HG03432 (cell line): ENCODE measurements at regions not wholly inside any gene's neighbourhood (a gene's known extent, or its start where the extent isn't known, plus 50 kb on each side); places are given as distances from the start of the nearest gene placed in this dataset.

ENCODE experiments used
- ATAC-seq: cut with Tn5 transposase; IDR thresholded peaks from one replicate; pipeline ENCODE4 v1.9.1; 2021; ENCODE audit warnings: mild to moderate bottlenecking, moderate library complexity; ENCODE audit not compliant: unreplicated experiment

DNA sequence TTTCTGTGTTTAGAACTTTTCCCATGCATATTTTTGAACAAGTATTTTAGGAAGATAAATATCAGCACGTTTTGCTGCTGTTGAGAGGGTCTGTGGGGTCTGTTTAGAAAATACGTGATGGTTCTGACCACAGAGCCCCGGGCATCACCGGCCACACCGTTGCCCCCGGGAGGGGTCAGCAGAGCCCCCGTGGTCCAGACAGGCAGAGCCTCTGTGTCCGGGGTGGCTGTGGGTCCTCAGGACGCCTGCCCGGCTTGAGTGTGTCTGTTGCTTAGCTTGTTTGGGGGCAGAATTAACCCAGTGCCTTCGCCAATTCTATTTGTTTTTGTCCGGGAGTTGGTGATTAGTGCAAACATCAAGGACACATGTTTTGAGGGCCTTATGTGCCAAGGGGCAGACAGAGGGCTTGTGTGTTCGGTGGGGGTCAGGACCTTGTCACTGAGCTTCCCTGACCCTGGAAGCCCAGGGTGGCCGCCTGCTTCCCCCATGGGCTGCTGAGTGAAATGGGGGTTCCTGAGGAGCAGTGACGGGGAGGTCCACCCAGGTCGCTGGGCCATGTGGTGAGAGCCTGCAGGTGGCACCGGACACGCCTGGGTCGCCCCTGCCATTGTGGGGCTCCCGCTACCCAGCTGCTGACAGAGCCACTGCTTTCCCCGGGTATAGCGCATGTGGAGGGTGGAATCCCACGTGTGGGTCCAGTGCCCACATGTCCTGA is 122.2 kb downstream of the SIK1 start:
- ATAC-seq, result no peak

DNA sequence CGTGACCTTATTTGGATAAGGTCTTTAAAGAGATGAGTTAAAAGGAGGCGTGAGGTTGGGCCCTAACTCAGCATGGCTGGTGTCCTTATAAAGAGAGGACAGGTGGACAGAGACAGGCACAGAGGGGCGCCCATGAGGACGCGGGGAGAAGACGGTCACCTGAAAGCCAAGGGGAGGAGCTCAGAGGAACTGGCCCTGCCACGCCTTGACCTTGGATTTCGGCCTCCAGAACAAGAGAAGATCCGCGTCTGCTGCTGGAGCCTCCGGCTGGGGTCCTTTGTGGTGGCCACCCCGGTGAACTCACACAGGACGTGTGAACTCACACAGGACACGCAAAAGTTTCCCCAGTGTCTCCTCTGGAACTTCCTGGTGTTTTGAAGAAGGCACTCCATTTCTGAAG is 122.7 kb downstream of the SIK1 start:
- no peak for ATAC-seq

DNA sequence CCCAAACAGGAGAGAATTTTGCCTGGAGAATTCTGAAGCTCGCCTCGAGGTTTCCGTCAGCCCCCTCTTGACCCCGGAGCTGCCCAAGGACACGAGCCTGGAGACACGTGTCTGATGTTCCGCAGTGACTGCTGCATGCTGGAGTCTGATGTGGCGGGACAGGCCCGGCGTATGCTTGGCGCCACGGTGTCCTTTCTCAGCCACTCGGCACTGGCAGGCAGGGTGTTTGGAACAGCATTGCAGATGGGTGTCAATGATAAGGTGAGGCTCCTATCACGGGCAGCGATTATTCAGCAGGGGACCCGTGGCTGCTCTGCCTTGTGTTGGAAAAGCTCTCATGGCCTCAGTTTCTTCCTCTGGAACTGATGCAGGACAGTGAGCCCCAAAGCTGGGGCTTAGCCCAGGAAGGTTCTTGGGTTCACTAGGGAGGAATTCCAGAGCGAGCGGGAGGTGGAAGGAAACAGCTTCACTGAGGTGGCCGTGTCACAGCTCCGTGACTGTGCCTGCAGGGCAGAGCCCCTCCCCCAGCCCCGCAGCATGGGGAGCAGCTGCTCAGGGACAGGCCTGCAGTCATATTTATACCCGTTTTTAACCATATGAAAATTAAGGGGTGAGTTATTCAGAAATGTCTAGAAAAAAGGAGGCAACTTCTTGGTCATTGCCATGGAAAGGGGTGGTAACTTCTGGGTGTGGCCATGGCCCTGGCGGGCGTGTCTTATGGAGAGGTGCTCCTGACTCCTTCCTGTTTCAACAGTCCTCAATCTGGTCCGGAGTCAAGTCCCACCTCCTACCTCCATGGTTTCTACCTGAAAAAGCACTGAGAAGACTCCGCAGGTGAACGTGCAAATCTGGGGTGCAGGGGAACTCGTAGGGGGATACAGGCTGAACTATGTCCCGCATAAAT is 123.4 kb downstream of the SIK1 start:
- no peak for ATAC-seq

DNA sequence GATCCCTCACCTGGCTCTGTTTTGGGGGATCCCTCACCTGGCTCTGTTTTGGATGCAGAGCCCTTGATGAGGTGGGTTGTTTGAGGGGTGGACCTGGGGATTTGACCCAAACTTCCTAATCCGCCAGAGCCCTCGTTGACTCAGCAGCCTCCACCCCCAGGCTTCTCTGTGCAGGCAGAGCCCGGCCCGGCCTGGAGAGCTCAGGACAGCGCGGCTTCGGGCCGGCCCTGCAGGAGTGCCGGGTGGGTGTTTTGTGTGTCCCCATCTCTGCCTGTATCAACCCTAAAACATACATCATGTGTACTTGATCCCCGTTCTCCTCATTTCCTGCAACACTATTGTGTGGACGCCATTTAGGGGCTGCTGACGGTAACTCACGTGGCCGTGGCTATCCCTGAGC is 124.2 kb downstream of the SIK1 start:
- no peak for ATAC-seq

DNA sequence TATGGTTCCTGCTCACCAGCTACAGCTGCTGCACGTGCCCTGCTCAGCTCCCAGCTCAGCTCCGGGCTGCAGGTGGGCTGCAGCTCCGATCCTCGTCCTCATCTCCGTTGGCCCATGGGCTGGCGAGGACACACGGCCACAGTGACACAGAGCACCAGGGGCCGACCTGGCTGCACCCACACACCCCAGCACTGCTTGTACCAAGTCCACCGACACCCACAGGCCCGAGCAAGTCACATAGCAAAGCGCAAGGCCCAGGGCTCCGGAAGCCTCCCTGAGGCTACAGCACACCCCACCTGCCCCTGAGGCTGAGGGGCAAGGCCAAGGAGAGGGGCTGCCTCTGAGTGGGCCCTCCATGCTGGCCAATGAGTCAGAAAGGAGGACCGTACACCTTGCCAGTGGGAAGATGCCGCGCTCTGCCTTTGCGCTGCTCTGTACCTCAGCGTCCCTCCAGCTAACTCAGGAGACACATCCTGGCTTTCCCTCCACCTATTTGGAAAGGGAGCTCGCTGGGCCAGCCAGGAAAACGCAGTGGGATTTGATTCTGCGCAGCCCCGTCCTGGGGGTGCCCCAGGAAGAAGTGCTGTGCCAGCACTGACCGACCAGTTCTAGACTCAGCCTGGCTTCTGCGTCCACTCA is 124.8 kb downstream of the SIK1 start:
- no peak for ATAC-seq

DNA sequence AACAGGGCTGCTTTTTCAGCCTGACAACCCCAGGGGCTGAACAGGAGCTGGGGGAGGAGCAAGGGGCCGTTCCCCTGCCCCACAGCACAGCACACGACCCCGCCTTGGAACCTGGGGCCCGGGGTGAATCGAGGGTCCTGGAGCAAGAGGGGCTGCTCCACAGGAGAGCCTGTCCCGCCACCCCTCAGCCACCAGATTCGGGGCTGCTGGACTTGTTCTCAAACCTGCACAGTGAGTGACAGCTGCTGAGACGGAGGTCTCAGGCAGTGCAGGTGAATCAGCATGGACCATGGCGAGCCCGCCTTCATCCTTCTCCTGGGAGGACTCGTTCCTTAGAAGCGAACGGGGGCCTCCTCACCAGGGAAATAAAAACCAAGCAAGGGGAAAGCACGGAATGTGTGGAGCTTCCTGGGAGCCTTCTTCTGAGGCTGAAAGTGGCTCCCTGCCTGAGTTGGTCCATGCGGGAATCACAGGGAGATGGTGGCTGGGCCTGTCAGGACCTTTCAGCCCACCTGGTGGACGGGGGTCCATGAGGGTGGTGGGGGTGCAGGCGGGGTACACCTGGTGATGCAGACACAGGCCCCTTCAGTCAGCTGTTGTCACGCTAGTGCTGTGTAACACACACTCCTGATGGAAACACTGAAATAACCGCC is 125.4 kb downstream of the SIK1 start:
- no peak for ATAC-seq

DNA sequence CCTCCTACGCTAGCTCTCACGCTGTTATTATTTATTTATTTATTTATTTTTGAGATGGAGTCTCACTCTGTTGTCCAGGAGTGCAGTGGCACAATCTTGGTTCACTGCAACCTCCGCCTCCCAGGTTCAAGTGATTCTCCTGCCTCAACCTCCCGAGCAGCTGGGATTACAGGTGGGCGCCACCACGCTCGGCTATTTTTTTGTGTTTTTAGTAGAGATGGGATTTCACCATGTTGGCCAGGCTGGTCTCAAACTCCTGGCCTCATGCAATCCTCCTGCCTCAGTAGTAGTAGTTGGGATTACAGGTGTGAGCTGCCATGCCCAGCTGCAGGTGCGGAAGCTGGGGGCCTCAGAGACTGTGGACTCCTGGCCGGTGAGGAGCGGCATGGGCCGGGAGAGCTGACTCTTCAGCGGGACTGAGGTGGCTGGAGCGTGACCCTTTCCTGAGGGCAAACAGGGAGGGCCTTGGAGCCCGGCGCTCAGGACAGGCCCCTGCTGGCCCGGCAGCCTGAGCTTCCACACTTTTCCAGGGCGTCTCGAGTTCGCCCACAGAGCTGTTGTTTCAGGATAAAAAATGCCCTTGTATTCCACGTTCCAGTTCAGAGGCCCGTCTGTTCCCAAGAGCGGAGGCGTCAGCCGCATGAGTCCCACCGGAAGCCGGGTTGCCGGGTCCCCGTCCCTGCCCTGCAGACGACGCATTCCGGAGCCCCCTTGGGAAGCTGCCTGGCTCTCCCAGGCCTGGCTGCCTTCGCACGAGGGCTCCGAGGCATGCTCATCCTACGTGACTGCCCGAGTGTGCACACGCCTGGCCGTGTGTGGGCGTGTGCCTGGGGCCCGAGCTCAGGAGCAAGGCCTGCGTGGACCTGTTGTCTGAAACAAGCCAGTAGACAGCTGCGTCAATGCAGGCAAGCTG is 126.2 kb downstream of the SIK1 start:
- ATAC-seq, result no peak

DNA sequence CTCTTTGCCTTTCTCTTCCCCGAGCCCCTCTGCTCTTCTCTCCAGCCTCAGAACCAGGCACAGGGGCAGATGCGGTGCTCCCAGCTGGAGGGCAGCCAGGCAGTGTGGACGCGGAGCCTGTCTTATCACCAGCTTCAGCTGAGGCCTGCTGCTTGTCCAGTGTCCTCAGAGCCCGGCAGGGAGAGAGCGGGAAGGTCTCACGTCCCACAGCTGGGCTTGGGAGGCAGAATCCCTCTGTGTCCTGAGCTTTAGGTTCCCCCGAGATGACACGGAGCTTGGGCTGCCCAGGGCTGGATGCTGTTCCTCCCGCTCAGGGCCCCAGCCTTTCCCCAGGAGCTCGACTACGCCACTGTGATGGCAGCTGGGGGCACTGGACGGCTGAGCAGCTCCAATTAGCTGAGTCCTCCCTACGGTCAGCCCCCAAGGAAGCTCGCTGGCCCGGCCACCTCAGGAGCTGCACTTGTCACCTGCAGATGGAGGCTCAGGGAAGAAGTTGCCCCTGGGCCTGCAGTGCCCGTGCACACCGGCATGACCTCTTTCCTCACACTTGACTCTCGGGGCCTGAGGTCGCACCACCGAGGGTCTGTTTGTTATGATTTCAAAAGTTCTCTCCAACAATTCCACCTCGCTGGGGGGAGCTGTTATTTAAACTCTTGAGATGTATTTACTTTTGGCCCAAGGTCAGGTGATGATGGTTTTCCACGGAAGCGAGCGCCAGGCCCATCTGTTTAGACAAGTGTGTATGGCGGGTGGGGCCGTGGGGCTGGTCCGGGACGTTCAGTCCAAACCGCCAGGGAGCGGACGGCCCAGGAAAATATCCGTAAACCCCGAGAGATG is 127.3 kb downstream of the SIK1 start:
- no peak for ATAC-seq

DNA sequence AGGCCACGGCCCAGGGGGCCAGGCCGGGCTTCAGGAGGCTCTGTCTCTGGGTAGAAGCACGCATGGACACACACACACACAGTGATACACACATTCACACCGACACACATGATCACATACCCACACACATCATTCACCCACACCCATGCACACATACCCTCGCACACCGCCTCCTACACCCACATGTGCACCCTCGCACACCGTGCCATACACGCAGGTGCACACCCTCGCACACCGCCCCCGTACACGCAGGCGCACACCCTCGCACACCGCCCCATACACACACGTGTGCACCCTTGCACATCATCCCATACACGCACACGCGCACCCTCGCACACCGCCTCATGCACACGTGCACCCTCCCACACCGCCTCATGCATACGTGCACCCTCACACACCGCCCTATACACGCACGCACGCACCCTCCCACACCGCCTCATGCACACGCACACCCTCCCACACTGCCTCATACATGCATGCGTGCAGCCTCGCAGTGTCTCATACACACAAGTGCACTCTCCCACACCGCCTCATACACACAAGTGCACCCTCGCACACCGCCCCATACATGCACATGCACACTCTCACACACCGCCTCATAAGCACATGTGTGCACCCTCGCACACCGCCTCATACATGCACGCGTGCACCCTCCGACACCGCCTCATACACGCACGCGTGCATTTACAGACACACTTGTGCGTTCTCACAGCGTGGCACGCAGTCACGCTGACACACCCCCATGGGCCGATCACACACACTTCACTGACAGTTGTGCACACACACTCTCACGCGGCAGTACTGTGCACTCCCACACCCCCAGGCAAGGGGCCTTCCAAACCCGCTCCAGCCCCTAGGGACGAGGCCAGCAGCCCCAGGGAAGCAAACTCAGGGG is 128.1 kb downstream of the SIK1 start:
- ATAC-seq, result no peak

DNA sequence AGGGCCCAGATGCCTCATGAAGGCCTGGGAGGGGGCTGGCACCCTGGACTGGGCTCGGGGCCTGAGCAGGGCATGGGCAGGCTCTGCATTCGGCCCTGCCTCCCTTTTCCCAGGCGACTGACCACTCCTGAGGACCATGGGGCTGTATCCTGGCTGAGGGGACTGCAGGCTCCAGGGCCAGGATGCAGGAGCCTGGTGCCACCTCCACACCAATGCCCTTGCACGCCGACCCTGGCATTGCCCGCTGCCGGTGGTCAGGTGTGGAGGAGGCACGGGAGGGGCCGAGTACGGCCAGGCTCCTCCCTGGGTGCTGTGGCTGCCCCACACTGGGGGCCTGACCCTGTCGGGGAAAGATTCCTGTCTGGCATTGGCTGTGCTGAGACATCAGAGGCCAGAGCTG is 128.9 kb downstream of the SIK1 start:
- no peak for ATAC-seq

DNA sequence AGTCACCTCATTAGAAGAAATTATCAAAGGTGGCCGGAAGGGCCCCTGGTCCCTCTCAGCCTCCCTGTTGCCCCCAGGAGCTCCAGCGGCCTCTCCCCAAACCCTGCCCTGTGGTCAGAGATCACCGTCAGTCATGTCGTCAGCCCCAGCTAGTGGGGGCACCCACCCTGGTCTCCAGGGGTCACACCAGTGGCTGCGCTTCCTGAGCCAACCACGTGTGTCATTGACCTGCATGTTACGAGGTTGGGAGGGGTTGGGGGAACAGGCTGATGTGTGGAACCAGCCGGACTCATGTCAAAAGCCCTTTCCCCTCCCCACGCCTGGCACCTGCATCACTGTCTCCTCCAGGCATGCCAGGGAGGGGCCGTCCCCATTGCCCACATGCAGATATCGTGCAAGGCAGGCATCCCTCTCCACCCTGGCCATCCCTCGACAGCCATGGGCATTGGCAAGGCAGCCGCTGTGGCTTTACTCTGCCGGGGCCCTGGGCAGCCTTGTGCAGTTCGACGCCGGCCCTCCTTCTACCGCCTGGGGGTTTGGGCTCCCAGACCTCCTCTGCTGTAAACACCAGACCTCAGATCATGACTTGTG is 128.7 kb downstream of the CRYAA start:
- ATAC-seq, result no peak

DNA sequence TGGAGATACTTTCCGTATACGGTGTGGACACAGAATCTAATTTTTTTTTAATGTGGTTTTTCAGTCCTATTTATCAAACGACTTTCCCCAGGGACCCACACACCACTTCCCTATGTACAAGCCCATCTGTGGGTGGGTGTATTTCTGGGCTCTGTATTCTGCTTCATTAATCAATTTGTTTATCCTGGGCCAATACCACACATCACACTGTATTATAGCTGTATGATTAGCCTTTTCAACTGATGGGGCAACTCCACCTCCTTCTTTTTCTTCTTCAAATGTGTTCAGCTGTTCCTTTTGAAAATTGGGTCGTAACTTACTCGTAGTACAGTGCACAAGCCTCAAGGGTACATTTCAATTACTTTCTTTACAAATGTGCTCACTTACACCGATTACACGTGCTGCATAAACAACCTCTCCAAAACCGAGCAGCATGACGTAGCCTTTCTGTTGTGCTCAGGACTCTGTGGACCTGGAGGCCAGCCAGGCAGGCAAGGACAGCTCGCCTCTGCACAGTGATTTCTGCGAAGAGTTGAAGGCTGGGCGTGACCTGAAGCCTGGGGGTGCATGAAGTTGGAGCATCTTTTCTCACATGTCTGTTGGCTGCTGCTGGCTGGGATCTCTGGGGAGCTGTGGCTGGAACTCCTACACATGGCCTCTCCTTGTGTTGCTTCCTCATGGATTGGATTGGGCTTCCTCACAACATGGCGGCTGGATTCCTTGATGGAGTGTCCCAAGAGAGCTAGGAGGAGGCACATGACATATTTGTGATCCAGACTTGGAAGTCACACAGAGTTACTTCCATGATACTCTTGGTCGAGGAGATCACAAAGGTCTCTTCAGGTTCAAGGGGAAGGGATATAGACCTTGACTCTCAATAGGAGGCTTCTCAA is 126.5 kb downstream of the CRYAA start:
- no peak for ATAC-seq

DNA sequence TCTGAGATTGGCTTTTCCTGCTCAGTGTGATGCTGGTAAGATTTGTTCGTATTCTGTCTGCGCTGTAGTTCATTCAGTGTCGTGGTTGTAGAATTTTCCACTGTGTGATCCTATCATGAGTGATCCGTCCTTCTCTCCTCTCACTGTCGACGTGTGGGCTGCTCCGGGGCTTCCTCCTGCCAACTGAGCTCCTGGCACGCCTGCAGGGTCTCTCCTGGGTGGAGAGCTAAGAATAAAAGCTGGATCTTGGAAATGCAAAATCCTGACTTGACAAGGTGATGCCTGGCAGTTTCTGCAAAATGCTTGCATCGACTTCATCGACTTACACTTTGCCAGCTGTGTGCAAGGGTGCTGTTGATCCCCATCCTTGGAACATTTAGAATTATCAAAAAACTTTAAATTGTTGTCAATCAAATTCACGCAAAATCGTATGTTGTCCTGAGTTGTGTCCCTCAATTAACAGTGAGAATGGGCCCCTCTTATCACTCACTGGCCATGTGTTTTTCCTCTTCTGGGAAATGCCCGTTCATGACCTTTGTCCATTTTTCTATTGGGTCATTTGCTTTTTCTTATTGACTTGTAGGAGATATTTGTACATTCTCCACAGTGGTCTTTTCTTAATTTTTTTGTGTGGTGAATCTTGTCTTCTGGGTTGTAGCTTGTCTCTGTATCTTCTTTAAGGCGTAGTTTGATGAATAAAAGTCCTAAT is 125.5 kb downstream of the CRYAA start:
- no peak for ATAC-seq

DNA sequence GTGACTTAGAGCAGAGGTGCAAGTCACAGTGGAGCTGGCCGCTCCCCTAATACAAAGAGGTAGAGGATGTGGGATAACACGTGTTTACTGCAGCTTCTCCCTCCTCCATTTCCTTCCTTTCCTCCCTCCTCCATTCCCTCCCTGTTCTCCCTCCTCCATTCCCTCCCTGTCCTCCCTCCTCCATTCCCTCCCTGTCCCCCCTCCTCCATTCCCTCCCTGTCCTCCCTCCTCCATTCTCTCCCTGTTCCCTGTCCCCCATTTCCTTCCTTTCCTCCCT is 124.0 kb downstream of the CRYAA start:
- no peak for ATAC-seq

DNA sequence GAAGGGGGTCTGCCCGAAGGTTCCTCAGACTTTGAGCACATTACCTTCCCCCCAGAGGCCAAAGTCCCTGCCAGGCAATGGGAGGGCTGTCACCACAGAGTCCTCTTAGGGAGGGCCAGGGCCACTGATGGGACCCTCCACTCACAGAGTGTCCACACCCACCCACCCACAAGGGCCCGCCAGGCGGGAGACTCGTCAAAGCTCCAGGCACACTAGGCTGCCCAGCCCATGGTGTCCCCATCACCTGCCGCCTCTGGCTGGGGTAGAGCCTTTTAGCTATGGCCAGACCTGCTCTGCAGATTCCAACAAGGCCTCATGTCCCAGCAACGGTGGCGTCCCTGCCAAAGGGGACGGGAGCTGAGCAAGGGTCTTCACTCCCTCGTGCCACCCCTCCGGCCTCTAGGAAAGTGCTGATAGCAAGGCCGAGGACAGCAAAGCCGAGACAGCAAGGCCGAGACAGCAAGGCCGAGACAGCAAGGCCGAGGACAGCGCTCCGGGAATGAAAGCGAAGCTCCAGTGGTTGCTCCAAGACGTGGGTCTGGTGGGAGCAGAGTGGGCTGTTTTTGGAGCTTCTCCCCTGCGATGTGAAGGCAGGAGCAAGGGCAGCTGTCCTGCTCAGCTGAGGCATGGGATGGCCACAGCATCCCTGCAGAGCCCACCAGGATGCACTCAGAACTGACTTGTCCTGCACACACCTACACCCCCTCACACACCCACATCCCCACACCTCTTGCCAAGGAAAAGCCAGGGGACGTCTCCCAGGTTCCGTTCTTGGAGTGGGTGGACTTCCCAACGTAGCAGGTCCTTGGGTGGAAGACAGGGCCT is 123.4 kb downstream of the CRYAA start:
- no peak for ATAC-seq
